ENCODE measurements at regions not wholly inside any gene's neighbourhood (a gene's known extent, or its start where the extent isn't known, plus 50 kb on each side); places are given as distances from the start of the nearest gene placed in this dataset.

DNA sequence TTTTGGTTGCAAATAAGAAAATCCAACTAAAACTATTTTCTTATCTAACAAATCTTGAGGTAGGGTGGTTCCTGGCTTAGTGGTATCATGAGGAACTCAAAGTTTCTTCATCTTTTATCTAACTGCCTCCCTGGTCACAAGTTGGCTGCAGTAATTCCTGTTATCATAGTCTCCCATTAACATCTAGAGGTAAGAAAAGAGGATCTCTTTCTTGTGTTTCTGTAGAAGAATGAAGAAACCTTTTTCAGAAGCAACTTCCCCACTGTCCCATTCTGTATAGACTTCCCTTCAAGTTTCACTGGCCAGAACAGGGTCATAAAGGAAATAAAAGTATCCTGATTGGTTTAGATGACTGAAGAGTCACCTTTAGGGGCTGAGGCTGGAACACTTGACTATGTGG, 81.8 kb upstream of the ELL2 start:
- Histone ChIP-seq H3K4me3 (ENCODE audit: insufficient read depth in 1 of 2, low read depth in 1 of 2, low read length in 2 of 2) (no peak overlapping the region), H2BK5ac (ENCODE audit: low read depth, low read length, poor library complexity, severe bottlenecking) (no peak overlapping the region), H2BK12ac (ENCODE audit: low read length in 2 of 2) (no peak overlapping the region), H3K4me2 (ENCODE audit: low read length, poor library complexity, severe bottlenecking) (no peak overlapping the region), H3K79me1 (replicated peaks; ENCODE audit: low read length, poor library complexity, severe bottlenecking) (peaks cover 2% of the 10 kb centered on the region), H3K14ac (ENCODE audit: low read length in 2 of 2) (no peak overlapping the region), H3K18ac (ENCODE audit: low read depth in 1 of 2, low read length in 2 of 2) (no peak overlapping the region), H4K8ac (ENCODE audit: low read length) (no peak overlapping the region), H3K9me3 (ENCODE audit: control insufficient read depth, low read length) (no peaks in the 10 kb centered on the region), H3K4me1 (ENCODE audit: control insufficient read depth, insufficient read depth, low read depth, low read length) (no peaks in the 10 kb centered on the region), H3K36me3 (ENCODE audit: control insufficient read depth in 1 of 2, insufficient read depth in 2 of 2, low read depth in 1 of 2, low read length in 2 of 2) (no peaks in the 10 kb centered on the region), H4K91ac (ENCODE audit: low read length) (no peak overlapping the region), H3K23ac (ENCODE audit: low read length in 2 of 2) (no peak overlapping the region), H2AFZ (ENCODE audit: low read depth, low read length) (no peak overlapping the region), H2BK15ac (ENCODE audit: low read depth, poor library complexity, severe bottlenecking) (no peak overlapping the region), H3K9ac (ENCODE audit: low read length) (no peak overlapping the region), H3K27ac (ENCODE audit: low read length, poor library complexity, severe bottlenecking) (no peak overlapping the region), H3K27me3 (ENCODE audit: control insufficient read depth in 1 of 2, insufficient read depth in 1 of 2, low read length in 2 of 2) (no peaks in the 10 kb centered on the region), H3K4ac (ENCODE audit: low read depth in 1 of 2, low read length in 2 of 2) (no peak overlapping the region), H2BK120ac (ENCODE audit: low read depth, low read length) (no peak overlapping the region), H2AK5ac (ENCODE audit: low read length, severe bottlenecking) (no peak overlapping the region)
- DNase-seq, result no peak

DNA sequence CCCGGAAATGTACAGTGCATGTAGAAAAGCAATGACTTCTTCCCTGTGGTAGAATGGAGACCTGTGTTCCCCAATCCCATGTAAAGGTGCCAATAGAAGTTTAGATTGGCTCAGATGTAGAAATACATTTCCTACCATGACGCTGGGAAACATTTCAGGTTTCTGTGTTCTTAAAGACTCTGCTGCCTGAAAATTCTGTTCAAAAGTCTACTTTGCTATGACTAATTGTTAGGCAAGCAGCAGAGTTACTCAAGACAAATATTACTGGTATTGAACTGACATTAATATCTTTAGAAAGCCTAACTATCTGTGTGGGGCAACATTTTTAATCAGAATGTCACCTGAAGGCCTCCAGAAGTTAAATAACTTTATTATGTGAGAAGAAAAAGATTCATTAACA, 75.5 kb upstream of the ELL2 start:
- Histone ChIP-seq H4K91ac (ENCODE audit: low read length) (no peak overlapping the region), H2BK120ac (ENCODE audit: low read depth, low read length) (no peak overlapping the region), H2AK5ac (ENCODE audit: low read length, severe bottlenecking) (no peak overlapping the region), H2BK15ac (ENCODE audit: low read depth, poor library complexity, severe bottlenecking) (no peak overlapping the region), H3K4me2 (ENCODE audit: low read length, poor library complexity, severe bottlenecking) (no peak overlapping the region), H3K79me1 (replicated peaks; ENCODE audit: low read length, poor library complexity, severe bottlenecking) (peaks cover 2% of the 10 kb centered on the region), H3K4me1 (ENCODE audit: control insufficient read depth, insufficient read depth, low read depth, low read length) (no peaks in the 10 kb centered on the region), H3K27me3 (ENCODE audit: control insufficient read depth in 1 of 2, insufficient read depth in 1 of 2, low read length in 2 of 2) (no peaks in the 10 kb centered on the region), H2BK5ac (ENCODE audit: low read depth, low read length, poor library complexity, severe bottlenecking) (no peak overlapping the region), H3K9me3 (ENCODE audit: control insufficient read depth, low read length) (no peaks in the 10 kb centered on the region), H3K27ac (ENCODE audit: low read length, poor library complexity, severe bottlenecking) (no peak overlapping the region), H3K4me3 (ENCODE audit: insufficient read depth in 1 of 2, low read depth in 1 of 2, low read length in 2 of 2) (no peak overlapping the region), H2AFZ (ENCODE audit: low read depth, low read length) (no peak overlapping the region), H3K4ac (ENCODE audit: low read depth in 1 of 2, low read length in 2 of 2) (no peak overlapping the region), H4K8ac (ENCODE audit: low read length) (no peak overlapping the region), H3K23ac (ENCODE audit: low read length in 2 of 2) (no peak overlapping the region), H3K9ac (ENCODE audit: low read length) (no peak overlapping the region), H3K18ac (ENCODE audit: low read depth in 1 of 2, low read length in 2 of 2) (no peak overlapping the region), H3K14ac (ENCODE audit: low read length in 2 of 2) (no peak overlapping the region), H3K36me3 (ENCODE audit: control insufficient read depth in 1 of 2, insufficient read depth in 2 of 2, low read depth in 1 of 2, low read length in 2 of 2) (no peaks in the 10 kb centered on the region), H2BK12ac (ENCODE audit: low read length in 2 of 2) (no peak overlapping the region)
- DNase-seq, result no peak
- WGBS, result 86% methylated on average over 1 of the region's 2 CpGs

DNA sequence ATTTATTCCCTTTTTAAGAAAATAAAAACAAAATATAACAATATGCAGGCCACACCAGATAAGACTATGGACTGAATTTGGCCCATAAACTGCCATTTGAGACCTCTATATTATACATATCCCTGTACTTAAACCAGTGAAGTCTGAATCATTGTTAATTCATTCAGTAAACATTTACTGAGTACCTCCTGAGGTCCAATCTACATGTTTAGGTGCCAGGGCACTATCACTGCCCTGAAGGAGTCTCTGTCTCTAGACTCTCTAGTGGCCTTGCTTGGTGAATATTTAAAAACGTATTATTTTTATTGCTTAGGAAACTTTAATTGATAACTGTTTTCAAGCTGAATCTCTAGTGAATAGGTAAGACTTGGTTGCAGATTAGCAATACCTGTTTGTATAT, 74.7 kb upstream of the ELL2 start:
- no peak overlapping the region for H3K4me2 ChIP-seq (ENCODE audit: low read length, poor library complexity, severe bottlenecking)
- H3K27ac ChIP-seq (ENCODE audit: low read length, poor library complexity, severe bottlenecking), result no peak overlapping the region
- H2BK120ac ChIP-seq (ENCODE audit: low read depth, low read length), result no peak overlapping the region
- no peak overlapping the region for H3K18ac ChIP-seq (ENCODE audit: low read depth in 1 of 2, low read length in 2 of 2)
- 100% methylated on average over 1 of the region's 1 CpG for WGBS
- no peaks in the 10 kb centered on the region for H3K27me3 ChIP-seq (ENCODE audit: control insufficient read depth in 1 of 2, insufficient read depth in 1 of 2, low read length in 2 of 2)
- no peak overlapping the region for H3K4me3 ChIP-seq (ENCODE audit: insufficient read depth in 1 of 2, low read depth in 1 of 2, low read length in 2 of 2)
- H3K23ac ChIP-seq (ENCODE audit: low read length in 2 of 2), result no peak overlapping the region
- DNase-seq, result no peak
- H3K4me1 ChIP-seq (ENCODE audit: control insufficient read depth, insufficient read depth, low read depth, low read length), result no peaks in the 10 kb centered on the region
- H3K14ac ChIP-seq (ENCODE audit: low read length in 2 of 2), result no peak overlapping the region
- no peak overlapping the region for H2BK15ac ChIP-seq (ENCODE audit: low read depth, poor library complexity, severe bottlenecking)
- H3K9me3 ChIP-seq (ENCODE audit: control insufficient read depth, low read length), result no peaks in the 10 kb centered on the region
- H2AFZ ChIP-seq (ENCODE audit: low read depth, low read length), result no peak overlapping the region
- no peaks in the 10 kb centered on the region for H3K79me1 ChIP-seq (replicated peaks; ENCODE audit: low read length, poor library complexity, severe bottlenecking)
- no peak overlapping the region for H4K91ac ChIP-seq (ENCODE audit: low read length)
- H3K4ac ChIP-seq (ENCODE audit: low read depth in 1 of 2, low read length in 2 of 2), result no peak overlapping the region
- H2BK5ac ChIP-seq (ENCODE audit: low read depth, low read length, poor library complexity, severe bottlenecking), result no peak overlapping the region
- H3K9ac ChIP-seq (ENCODE audit: low read length), result no peak overlapping the region
- no peak overlapping the region for H4K8ac ChIP-seq (ENCODE audit: low read length)
- no peaks in the 10 kb centered on the region for H3K36me3 ChIP-seq (ENCODE audit: control insufficient read depth in 1 of 2, insufficient read depth in 2 of 2, low read depth in 1 of 2, low read length in 2 of 2)
- no peak overlapping the region for H2BK12ac ChIP-seq (ENCODE audit: low read length in 2 of 2)
- H2AK5ac ChIP-seq (ENCODE audit: low read length, severe bottlenecking), result no peak overlapping the region

DNA sequence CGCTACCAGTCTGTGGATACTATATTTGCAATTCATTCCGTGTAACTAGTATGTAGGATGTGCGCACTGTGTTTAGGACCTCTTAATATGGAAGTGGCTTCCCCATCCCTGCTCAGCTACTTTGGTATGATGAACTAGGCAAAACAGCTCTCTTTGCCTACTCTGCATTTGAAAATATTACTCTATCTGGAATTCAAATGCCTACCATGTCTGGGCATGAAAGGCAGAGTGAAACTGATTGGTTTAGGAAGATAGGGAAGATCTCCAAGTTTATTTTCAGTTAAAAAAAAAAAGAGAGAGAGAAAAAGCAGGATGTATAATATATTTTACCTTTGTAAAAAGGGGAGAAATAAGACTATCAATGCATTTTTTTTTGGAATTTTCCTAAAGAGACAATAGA, 74.1 kb upstream of the ELL2 start:
- no peak overlapping the region for H3K4me2 ChIP-seq (ENCODE audit: low read length, poor library complexity, severe bottlenecking)
- H2BK12ac ChIP-seq (ENCODE audit: low read length in 2 of 2), result no peak overlapping the region
- 95% methylated on average over 2 of the region's 3 CpGs for WGBS
- no peak overlapping the region for H3K23ac ChIP-seq (ENCODE audit: low read length in 2 of 2)
- no peak overlapping the region for H3K14ac ChIP-seq (ENCODE audit: low read length in 2 of 2)
- no peak overlapping the region for H4K91ac ChIP-seq (ENCODE audit: low read length)
- H2AFZ ChIP-seq (ENCODE audit: low read depth, low read length), result no peak overlapping the region
- H3K79me1 ChIP-seq (replicated peaks; ENCODE audit: low read length, poor library complexity, severe bottlenecking), result no peaks in the 10 kb centered on the region
- no peak overlapping the region for H4K8ac ChIP-seq (ENCODE audit: low read length)
- no peak overlapping the region for H3K27ac ChIP-seq (ENCODE audit: low read length, poor library complexity, severe bottlenecking)
- H3K36me3 ChIP-seq (ENCODE audit: control insufficient read depth in 1 of 2, insufficient read depth in 2 of 2, low read depth in 1 of 2, low read length in 2 of 2), result no peaks in the 10 kb centered on the region
- no peak overlapping the region for H2BK120ac ChIP-seq (ENCODE audit: low read depth, low read length)
- no peak overlapping the region for H3K18ac ChIP-seq (ENCODE audit: low read depth in 1 of 2, low read length in 2 of 2)
- H2BK5ac ChIP-seq (ENCODE audit: low read depth, low read length, poor library complexity, severe bottlenecking), result no peak overlapping the region
- no peak overlapping the region for H2BK15ac ChIP-seq (ENCODE audit: low read depth, poor library complexity, severe bottlenecking)
- no peak overlapping the region for H2AK5ac ChIP-seq (ENCODE audit: low read length, severe bottlenecking)
- DNase-seq, result no peak
- H3K4me1 ChIP-seq (ENCODE audit: control insufficient read depth, insufficient read depth, low read depth, low read length), result no peaks in the 10 kb centered on the region
- no peak overlapping the region for H3K9ac ChIP-seq (ENCODE audit: low read length)
- no peaks in the 10 kb centered on the region for H3K9me3 ChIP-seq (ENCODE audit: control insufficient read depth, low read length)
- H3K4ac ChIP-seq (ENCODE audit: low read depth in 1 of 2, low read length in 2 of 2), result no peak overlapping the region
- no peak overlapping the region for H3K4me3 ChIP-seq (ENCODE audit: insufficient read depth in 1 of 2, low read depth in 1 of 2, low read length in 2 of 2)
- H3K27me3 ChIP-seq (ENCODE audit: control insufficient read depth in 1 of 2, insufficient read depth in 1 of 2, low read length in 2 of 2), result no peaks in the 10 kb centered on the region
